SK-N-SH treated with all-trans-retinoic acid at 6 μM for 48 hours (cell line): ENCODE measurements at regions not wholly inside any gene's neighbourhood (a gene's known extent, or its start where the extent isn't known, plus 50 kb on each side); places are given as distances from the start of the nearest gene placed in this dataset.

ENCODE experiments used
- ATAC-seq: fragments of 200-7000 bp; cut with Tn5 transposase; 3 replicates; pipeline ENCODE4 v1.9.1; 2020; ENCODE audit warnings: mild to moderate bottlenecking, moderate library complexity
- BACH2 ChIP-seq: fragments of 250-450 bp; sonication (Bioruptor Pico); IDR thresholded peaks from 2 replicates; pipeline ENCODE4 v1.9.0; 2021; ENCODE audit warnings: mild to moderate bottlenecking, borderline replicate concordance
- CSDC2 ChIP-seq: fragments of 250-450 bp; sonication (Bioruptor Pico); IDR thresholded peaks from 2 replicates; pipeline ENCODE4 v1.5.0; 2020; ENCODE audit warnings: mild to moderate bottlenecking, moderate library complexity
- GLIS3 ChIP-seq: fragments of 250-450 bp; sonication (Bioruptor Pico); IDR thresholded peaks from 2 replicates; pipeline ENCODE4 v1.5.0; 2020; ENCODE audit warnings: mild to moderate bottlenecking, moderate library complexity
- ISL1 ChIP-seq: fragments of 250-450 bp; sonication (Bioruptor Pico); IDR thresholded peaks from 2 replicates; pipeline ENCODE4 v2.1.2; 2022; ENCODE audit warnings: mild to moderate bottlenecking, moderate library complexity
- PPARA ChIP-seq: fragments of 250-450 bp; sonication (Bioruptor Pico); IDR thresholded peaks from 2 replicates; pipeline ENCODE4 v1.5.0; 2020; ENCODE audit warnings: mild to moderate bottlenecking, borderline replicate concordance
- RARB ChIP-seq: fragments of 250-450 bp; sonication (Bioruptor Pico); IDR thresholded peaks from 2 replicates; pipeline ENCODE4 v1.8.0; 2021; ENCODE audit warnings: mild to moderate bottlenecking, moderate library complexity
- SNAI2 ChIP-seq: fragments of 250-450 bp; sonication (Bioruptor Pico); IDR thresholded peaks from 2 replicates; pipeline ENCODE4 v1.5.0; 2020; ENCODE audit warnings: mild to moderate bottlenecking, moderate library complexity
- TCF4 ChIP-seq: fragments of 250-450 bp; sonication (Bioruptor Pico); IDR thresholded peaks from 2 replicates; pipeline ENCODE4 v1.8.0; 2021; ENCODE audit warnings: mild to moderate bottlenecking, moderate library complexity, borderline replicate concordance
- TOX ChIP-seq: fragments of 250-450 bp; sonication (Bioruptor Pico); IDR thresholded peaks from 2 replicates; pipeline ENCODE4 v1.8.0; 2021; ENCODE audit warnings: mild to moderate bottlenecking, moderate library complexity, borderline replicate concordance
- ZC3H10 ChIP-seq: fragments of 250-450 bp; sonication (Bioruptor Pico); IDR thresholded peaks from 2 replicates; pipeline ENCODE4 v1.5.1; 2021; ENCODE audit warnings: mild to moderate bottlenecking, moderate library complexity
- ZFP3 ChIP-seq: fragments of 250-450 bp; sonication (Bioruptor Pico); IDR thresholded peaks from 2 replicates; pipeline ENCODE4 v1.5.0; 2020; ENCODE audit warnings: mild to moderate bottlenecking, moderate library complexity
- ZFP30 ChIP-seq: fragments of 450-650 bp; formaldehyde crosslinking; IDR thresholded peaks from 2 replicates; pipeline ENCODE4 v1.5.0; 2022; ENCODE audit warnings: mild to moderate bottlenecking, moderate library complexity
- ZNF565 ChIP-seq: fragments of 450-650 bp; formaldehyde crosslinking; conservative IDR thresholded peaks from 2 replicates; pipeline ENCODE4 v1.5.0; 2020; ENCODE audit warnings: low read depth, mild to moderate bottlenecking, moderate library complexity
- ZNF8 ChIP-seq: fragments of 450-650 bp; formaldehyde crosslinking; IDR thresholded peaks from 2 replicates; pipeline ENCODE4 v1.5.0; 2020; ENCODE audit warnings: mild to moderate bottlenecking, moderate library complexity
- TF ChIP-seq, protein P1 (sequence below): fragments of 250-450 bp; sonication (Bioruptor Pico); IDR thresholded peaks from 2 replicates; pipeline ENCODE4 v1.8.0; 2021; ENCODE audit warnings: low read depth, mild to moderate bottlenecking, moderate library complexity, borderline replicate concordance
- TF ChIP-seq, protein P2 (sequence below): fragments of 250-450 bp; sonication (Bioruptor Pico); IDR thresholded peaks from 2 replicates; pipeline ENCODE4 v1.5.1; 2021; ENCODE audit warnings: mild to moderate bottlenecking, moderate library complexity
- TF ChIP-seq, protein P3 (sequence below): fragments of 250-450 bp; sonication (Bioruptor Pico); IDR thresholded peaks from 2 replicates; pipeline ENCODE4 v1.5.1; 2020; ENCODE audit warnings: low read depth, mild to moderate bottlenecking, moderate library complexity
- TF ChIP-seq, protein P4 (sequence below): fragments of 250-450 bp; sonication (Bioruptor Pico); IDR thresholded peaks from 2 replicates; pipeline ENCODE4 v1.5.0; 2020; ENCODE audit warnings: mild to moderate bottlenecking, moderate library complexity

DNA sequence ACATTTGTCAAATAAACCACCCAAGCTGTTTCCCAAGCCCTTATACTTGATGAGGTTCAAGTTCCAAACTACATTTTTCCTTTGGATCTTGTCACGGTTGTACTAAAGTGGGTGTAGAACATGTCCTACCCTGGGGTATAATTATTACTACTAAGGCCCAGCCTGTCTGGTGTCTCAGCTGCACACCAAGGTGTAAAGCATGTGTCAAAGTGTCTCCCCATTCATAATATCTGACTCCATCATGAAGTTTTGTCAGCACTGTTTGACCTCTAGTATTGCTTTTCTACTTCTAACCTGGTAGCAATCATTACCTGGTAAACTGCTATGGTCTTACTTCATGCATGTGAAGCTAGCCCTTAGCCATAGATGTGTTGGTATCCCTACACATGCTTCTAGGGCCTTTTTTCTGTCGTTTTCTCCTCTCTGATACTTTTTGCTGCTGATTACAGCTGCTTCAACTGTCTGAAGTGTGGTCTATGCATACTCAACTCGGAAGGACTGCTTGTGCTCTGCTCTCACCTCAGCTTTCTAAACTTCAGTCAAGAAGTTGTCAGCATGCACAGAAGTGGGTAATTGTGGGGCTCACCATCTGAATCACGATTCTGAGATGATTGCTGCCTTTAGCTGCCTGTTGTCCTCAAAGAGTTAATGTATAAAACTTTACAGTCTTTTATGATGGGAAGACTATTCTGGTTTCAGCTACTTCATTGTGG, 445.7 kb upstream of the TRIB2 start:
- ATAC-seq, result no peak
- TF ChIP-seq PPARA (CRISPR knock-in tag), result no peak
- TF ChIP-seq ISL1 (CRISPR knock-in tag), result no peak
- no peak for TF ChIP-seq CSDC2 (CRISPR knock-in tag)

DNA sequence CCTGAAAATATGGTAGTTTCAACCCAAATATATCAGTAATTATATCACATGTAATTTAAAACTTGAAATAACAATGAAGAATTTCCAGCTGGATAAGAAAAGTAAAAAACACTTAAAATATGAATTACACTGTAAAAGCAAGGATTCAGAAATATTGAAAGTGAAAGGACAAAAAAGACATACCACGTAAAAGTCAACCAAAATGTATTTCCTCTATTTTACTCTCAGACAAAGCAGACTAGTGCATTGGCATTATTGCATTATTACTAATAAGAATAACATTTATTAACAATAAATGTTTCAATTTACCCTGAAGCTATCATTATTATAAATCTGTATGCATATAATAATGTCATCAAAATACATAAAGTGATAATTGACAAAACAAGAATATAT, 445.1 kb upstream of the TRIB2 start:
- TF ChIP-seq TOX, result no peak
- TF ChIP-seq BACH2 (CRISPR knock-in tag), result no peak
- TF ChIP-seq, protein P1, sequence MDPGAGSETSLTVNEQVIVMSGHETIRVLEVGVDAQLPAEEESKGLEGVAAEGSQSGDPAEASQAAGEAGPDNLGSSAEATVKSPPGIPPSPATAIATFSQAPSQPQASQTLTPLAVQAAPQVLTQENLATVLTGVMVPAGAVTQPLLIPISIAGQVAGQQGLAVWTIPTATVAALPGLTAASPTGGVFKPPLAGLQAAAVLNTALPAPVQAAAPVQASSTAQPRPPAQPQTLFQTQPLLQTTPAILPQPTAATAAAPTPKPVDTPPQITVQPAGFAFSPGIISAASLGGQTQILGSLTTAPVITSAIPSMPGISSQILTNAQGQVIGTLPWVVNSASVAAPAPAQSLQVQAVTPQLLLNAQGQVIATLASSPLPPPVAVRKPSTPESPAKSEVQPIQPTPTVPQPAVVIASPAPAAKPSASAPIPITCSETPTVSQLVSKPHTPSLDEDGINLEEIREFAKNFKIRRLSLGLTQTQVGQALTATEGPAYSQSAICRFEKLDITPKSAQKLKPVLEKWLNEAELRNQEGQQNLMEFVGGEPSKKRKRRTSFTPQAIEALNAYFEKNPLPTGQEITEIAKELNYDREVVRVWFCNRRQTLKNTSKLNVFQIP (CRISPR knock-in tag), result no peak
- no peak for ATAC-seq

DNA sequence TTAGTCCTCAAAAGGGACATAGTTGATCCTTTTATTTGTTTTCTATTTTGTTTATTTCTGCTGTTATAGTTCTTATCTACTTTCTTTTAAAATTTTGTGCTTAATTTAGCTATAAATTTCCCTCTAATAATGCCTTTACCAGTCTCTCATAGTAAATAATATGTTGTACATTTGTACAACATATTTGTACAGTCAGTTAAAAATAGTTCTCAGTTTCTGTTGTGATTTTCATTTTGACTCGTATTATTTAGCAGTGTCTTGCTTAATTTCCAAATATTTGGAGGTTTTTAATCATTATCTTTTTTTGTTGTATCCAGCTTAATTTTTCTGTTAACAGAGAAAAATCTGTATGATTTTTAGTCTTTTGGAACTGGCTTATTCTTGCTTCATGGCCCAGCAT, 443.6 kb upstream of the TRIB2 start:
- no peak for TF ChIP-seq TCF4 (CRISPR knock-in tag)
- TF ChIP-seq GLIS3 (CRISPR knock-in tag), result no peak
- TF ChIP-seq CSDC2 (CRISPR knock-in tag), result no peak
- TF ChIP-seq ZFP3, result no peak
- no peak for TF ChIP-seq ZNF8 (CRISPR knock-in tag)
- no peak for TF ChIP-seq RARB (CRISPR knock-in tag)
- no peak for TF ChIP-seq BACH2 (CRISPR knock-in tag)
- TF ChIP-seq, protein P1 (CRISPR knock-in tag), result no peak
- TF ChIP-seq, protein P2, sequence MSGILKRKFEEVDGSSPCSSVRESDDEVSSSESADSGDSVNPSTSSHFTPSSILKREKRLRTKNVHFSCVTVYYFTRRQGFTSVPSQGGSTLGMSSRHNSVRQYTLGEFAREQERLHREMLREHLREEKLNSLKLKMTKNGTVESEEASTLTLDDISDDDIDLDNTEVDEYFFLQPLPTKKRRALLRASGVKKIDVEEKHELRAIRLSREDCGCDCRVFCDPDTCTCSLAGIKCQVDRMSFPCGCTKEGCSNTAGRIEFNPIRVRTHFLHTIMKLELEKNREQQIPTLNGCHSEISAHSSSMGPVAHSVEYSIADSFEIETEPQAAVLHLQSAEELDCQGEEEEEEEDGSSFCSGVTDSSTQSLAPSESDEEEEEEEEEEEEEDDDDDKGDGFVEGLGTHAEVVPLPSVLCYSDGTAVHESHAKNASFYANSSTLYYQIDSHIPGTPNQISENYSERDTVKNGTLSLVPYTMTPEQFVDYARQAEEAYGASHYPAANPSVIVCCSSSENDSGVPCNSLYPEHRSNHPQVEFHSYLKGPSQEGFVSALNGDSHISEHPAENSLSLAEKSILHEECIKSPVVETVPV (CRISPR knock-in tag), result no peak
- TF ChIP-seq, protein P3, sequence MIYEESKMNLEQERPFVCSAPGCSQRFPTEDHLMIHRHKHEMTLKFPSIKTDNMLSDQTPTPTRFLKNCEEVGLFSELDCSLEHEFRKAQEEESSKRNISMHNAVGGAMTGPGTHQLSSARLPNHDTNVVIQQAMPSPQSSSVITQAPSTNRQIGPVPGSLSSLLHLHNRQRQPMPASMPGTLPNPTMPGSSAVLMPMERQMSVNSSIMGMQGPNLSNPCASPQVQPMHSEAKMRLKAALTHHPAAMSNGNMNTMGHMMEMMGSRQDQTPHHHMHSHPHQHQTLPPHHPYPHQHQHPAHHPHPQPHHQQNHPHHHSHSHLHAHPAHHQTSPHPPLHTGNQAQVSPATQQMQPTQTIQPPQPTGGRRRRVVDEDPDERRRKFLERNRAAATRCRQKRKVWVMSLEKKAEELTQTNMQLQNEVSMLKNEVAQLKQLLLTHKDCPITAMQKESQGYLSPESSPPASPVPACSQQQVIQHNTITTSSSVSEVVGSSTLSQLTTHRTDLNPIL (CRISPR knock-in tag), result no peak
- TF ChIP-seq, protein P4, sequence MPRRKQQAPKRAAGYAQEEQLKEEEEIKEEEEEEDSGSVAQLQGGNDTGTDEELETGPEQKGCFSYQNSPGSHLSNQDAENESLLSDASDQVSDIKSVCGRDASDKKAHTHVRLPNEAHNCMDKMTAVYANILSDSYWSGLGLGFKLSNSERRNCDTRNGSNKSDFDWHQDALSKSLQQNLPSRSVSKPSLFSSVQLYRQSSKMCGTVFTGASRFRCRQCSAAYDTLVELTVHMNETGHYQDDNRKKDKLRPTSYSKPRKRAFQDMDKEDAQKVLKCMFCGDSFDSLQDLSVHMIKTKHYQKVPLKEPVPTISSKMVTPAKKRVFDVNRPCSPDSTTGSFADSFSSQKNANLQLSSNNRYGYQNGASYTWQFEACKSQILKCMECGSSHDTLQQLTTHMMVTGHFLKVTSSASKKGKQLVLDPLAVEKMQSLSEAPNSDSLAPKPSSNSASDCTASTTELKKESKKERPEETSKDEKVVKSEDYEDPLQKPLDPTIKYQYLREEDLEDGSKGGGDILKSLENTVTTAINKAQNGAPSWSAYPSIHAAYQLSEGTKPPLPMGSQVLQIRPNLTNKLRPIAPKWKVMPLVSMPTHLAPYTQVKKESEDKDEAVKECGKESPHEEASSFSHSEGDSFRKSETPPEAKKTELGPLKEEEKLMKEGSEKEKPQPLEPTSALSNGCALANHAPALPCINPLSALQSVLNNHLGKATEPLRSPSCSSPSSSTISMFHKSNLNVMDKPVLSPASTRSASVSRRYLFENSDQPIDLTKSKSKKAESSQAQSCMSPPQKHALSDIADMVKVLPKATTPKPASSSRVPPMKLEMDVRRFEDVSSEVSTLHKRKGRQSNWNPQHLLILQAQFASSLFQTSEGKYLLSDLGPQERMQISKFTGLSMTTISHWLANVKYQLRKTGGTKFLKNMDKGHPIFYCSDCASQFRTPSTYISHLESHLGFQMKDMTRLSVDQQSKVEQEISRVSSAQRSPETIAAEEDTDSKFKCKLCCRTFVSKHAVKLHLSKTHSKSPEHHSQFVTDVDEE (CRISPR knock-in tag), result no peak
- TF ChIP-seq SNAI2 (CRISPR knock-in tag), result no peak
- TF ChIP-seq ZNF565 (CRISPR knock-in tag), result no peak
- TF ChIP-seq ZFP30 (CRISPR knock-in tag), result no peak
- ATAC-seq, result no peak

DNA sequence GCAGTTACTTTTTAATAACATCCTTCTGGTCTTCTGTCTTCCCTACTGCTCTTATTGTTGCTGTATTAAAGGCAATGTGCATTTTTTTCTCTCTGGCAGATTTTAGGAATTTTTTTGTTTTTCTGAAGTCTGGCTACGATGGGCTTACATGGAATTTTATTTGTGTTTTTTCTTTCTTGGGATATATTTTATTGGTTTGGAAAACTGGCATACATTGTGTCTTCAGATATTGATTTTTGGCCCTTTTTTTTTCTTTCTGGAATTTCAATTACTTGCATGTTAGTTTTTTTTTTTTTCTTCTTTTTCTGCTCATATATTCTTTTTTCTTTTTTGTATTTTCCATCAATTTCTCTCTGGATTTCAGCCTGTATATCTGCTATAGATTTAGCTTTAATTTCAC, 442.1 kb upstream of the TRIB2 start:
- no peak for ATAC-seq
- TF ChIP-seq ZC3H10 (no peak), TOX (no peak), ZFP3 (no peak), SNAI2 (CRISPR knock-in tag) (no peak)
- TF ChIP-seq, protein P3 (CRISPR knock-in tag), result no peak
- TF ChIP-seq, all 23 proteins: peak for 0
